GM12878 (cell line): ENCODE measurements at regions not wholly inside any gene's neighbourhood (a gene's known extent, or its start where the extent isn't known, plus 50 kb on each side); places are given as distances from the start of the nearest gene placed in this dataset.

ENCODE experiments used
- ATAC-seq: fragments of 200-7000 bp; cut with Tn5 transposase; 3 replicates; pipeline ENCODE4 v1.9.1; 2020; ENCODE audit warnings: mild to moderate bottlenecking, moderate library complexity
- BruUV-seq: library from RNA; stranded (reverse); fragments of 400-500 nt; replicated peaks from 2 replicates; lab custom pipeline; 2021; lab: Mats Ljungman, UMichigan
- CTCF ChIA-PET: fragments of 300-600 bp; sonication (Branson Sonifier 250); formaldehyde crosslinking; extraction: SDS; loops from one replicate; lab custom pipeline; 2021; ENCODE audit warnings: inconsistent platforms; lab: Yijun Ruan, JAX
- POLR2A ChIA-PET: fragments of 350-600 bp; formaldehyde crosslinking; extraction: SDS; loops from one replicate; lab custom pipeline; 2021; ENCODE audit warnings: inconsistent platforms; lab: Charles Lee
- RAD21 ChIA-PET: fragments of 300-600 bp; sonication (Branson Sonifier 250); formaldehyde crosslinking; loops from one replicate; lab custom pipeline; 2023; ENCODE audit warnings: antibody characterized with exemption; ENCODE audit not compliant: unreplicated experiment; lab: Charles Lee
- SMC1A ChIA-PET: fragments of 300-600 bp; sonication (Branson Sonifier 250); formaldehyde crosslinking; loops from one replicate; lab custom pipeline; 2023; ENCODE audit not compliant: unreplicated experiment, uncharacterized antibody; lab: Charles Lee
- DNase-seq: peaks from one replicate; pipeline ENCODE4 v3.0.0-alpha.2; 2011; ENCODE audit warnings: low read depth, low spot score
- FAIRE-seq: peaks from 3 replicates; lab custom pipeline; 2011; peaks lifted over from hg19 to GRCh38; lab: Jason Lieb, UNC
- H2AFZ ChIP-seq: 2 replicates; pipeline ENCODE4 v1.6.0; 2011; ENCODE audit warnings: low read depth, low read length, control low read depth; ENCODE audit not compliant: control insufficient read depth
- H3K27ac ChIP-seq: 2 replicates; pipeline ENCODE4 v1.5.1; 2011; ENCODE audit warnings: control low read depth; ENCODE audit not compliant: control insufficient read depth, insufficient read depth
- H3K27me3 ChIP-seq, 2 experiments: replicated peaks in 1 of 2; 2 replicates each; pipeline versions ENCODE4 v1.6.0 to v1.6.1; 2011; ENCODE audit warnings: low read length in 1 of 2; ENCODE audit not compliant: control insufficient read depth in 2 of 2, insufficient read depth in 2 of 2
- H3K36me3 ChIP-seq, 2 experiments: 2 replicates each; pipeline ENCODE4 v1.5.1; 2011; ENCODE audit warnings: low read length in 1 of 2; ENCODE audit not compliant: control insufficient read depth in 2 of 2, insufficient read depth in 2 of 2
- H3K4me1 ChIP-seq: 2 replicates; pipeline ENCODE4 v1.6.1; 2011; ENCODE audit warnings: mild to moderate bottlenecking, low read length, moderate library complexity, mixed read lengths; ENCODE audit not compliant: control insufficient read depth, insufficient read depth
- H3K4me2 ChIP-seq: 2 replicates; pipeline ENCODE4 v1.6.0; 2011; ENCODE audit warnings: control low read depth; ENCODE audit not compliant: control insufficient read depth, insufficient read depth
- H3K4me3 ChIP-seq: fragments of 200-600 bp; sonication (generic); 2 replicates; pipeline ENCODE4 v1.5.1; 2016
- H3K79me2 ChIP-seq: 2 replicates; pipeline ENCODE4 v1.6.0; 2011; ENCODE audit warnings: low read length; ENCODE audit not compliant: control insufficient read depth, insufficient read depth
- H3K9ac ChIP-seq: 2 replicates; pipeline ENCODE4 v1.8.0; 2011; ENCODE audit warnings: low read length, control low read depth, mixed read lengths; ENCODE audit not compliant: control insufficient read depth, insufficient read depth
- H3K9me3 ChIP-seq: replicated peaks from 3 replicates; pipeline ENCODE4 v1.5.1; 2011; ENCODE audit warnings: mild to moderate bottlenecking, low read length; ENCODE audit not compliant: control insufficient read depth, insufficient read depth
- H4K20me1 ChIP-seq: 2 replicates; pipeline ENCODE4 v1.6.0; 2011; ENCODE audit not compliant: control insufficient read depth, insufficient read depth
- FOXM1 ChIP-seq: IDR thresholded peaks from 2 replicates; pipeline ENCODE4 v1.6.1; 2012; ENCODE audit warnings: low read depth, mild to moderate bottlenecking, inconsistent platforms, low read length, moderate library complexity
- HDAC6 ChIP-seq: fragments of 200-600 bp; sonication (generic); IDR thresholded peaks from one replicate; pipeline ENCODE4 v1.8.0; 2017; ENCODE audit warnings: antibody characterized with exemption; ENCODE audit not compliant: unreplicated experiment
- KAT2A ChIP-seq: conservative IDR thresholded peaks from 2 replicates; pipeline ENCODE4 v1.6.1; 2011; ENCODE audit warnings: low read depth, low read length; ENCODE audit not compliant: control insufficient read depth
- RB1 ChIP-seq: fragments of 450-650 bp; formaldehyde crosslinking; IDR thresholded peaks from 2 replicates; pipeline ENCODE4 v1.6.1; 2017; ENCODE audit warnings: mild to moderate bottlenecking, borderline replicate concordance
- SMAD1 ChIP-seq: fragments of 450-650 bp; IDR thresholded peaks from 2 replicates; pipeline ENCODE4 v1.6.1; 2018; ENCODE audit warnings: mild to moderate bottlenecking, low read depth; ENCODE audit not compliant: partially characterized antibody
- SRF ChIP-seq, 2 experiments: IDR thresholded peaks; 2 replicates each; pipeline ENCODE4 v1.6.1; 2011; ENCODE audit warnings: low read depth in 2 of 2, low read length in 2 of 2, mild to moderate bottlenecking in 1 of 2, moderate library complexity in 1 of 2
- USF2 ChIP-seq: IDR thresholded peaks from 2 replicates; pipeline ENCODE4 v1.6.1; 2011; ENCODE audit warnings: low read depth, low read length, improper control_type of control experiment, borderline replicate concordance
- WGBS: methylation state at CpG from one replicate; pipeline ENCODE4 v1.1.6; 2016; ENCODE audit warnings: low lambda C conversion rate; ENCODE audit not compliant: insufficient replicate concordance, insufficient coverage; ENCODE audit errors: missing lambda C conversion rate; 5-methylcytosine and 5-hydroxymethylcytosine counted together
- in situ Hi-C: fragments of 300-500 bp; cut with MboI; formaldehyde crosslinking; loops from 9 replicates; pipeline ENCODE4 v1.14.3; 2018; ENCODE audit warnings: mixed read lengths
- intact Hi-C: fragments of 100-400 bp; cut with micrococcal nuclease; formaldehyde crosslinking; loops from one replicate; pipeline ENCODE4 v1.14.2; 2022; ENCODE audit not compliant: unreplicated experiment
- TF ChIP-seq, protein P1 (sequence below): fragments of 450-650 bp; IDR thresholded peaks from 2 replicates; pipeline ENCODE4 v1.6.1; 2016; ENCODE audit warnings: mild to moderate bottlenecking
- TF ChIP-seq, protein P2 (sequence below): IDR thresholded peaks from 2 replicates; pipeline ENCODE4 v1.6.1; 2012; ENCODE audit warnings: improper control_type of control experiment, low read depth, low read length; ENCODE audit not compliant: insufficient replicate concordance
- TF ChIP-seq, protein P3 (sequence below): IDR thresholded peaks from 2 replicates; pipeline ENCODE4 v1.6.1; 2012; ENCODE audit warnings: low read depth, low read length, improper control_type of control experiment

GRCh38 chr7:127478461-127478860, 86.0 kb upstream of the ZNF800 start:
- 15% methylated on average over 2 of the region's 2 CpGs for WGBS
- ATAC-seq (no peak), DNase-seq (no peak), FAIRE-seq (no peak)
- Histone ChIP-seq H3K4me1 (no peaks in the 10 kb centered on the region), H3K4me2 (no peak overlapping the region), H3K79me2 (no peaks in the 10 kb centered on the region), H4K20me1 (no peaks in the 10 kb centered on the region), H3K27ac (no peak overlapping the region), H3K9me3 (no peaks in the 10 kb centered on the region), H2AFZ (no peak overlapping the region), H3K27me3 (no peaks in the 10 kb centered on the region; a peak in 1 of 4 replicates), H3K4me3 (no peak overlapping the region), H3K9ac (no peak overlapping the region), H3K36me3 (no peaks in the 10 kb centered on the region)
- intact Hi-C loops, result no loop called here
- TF ChIP-seq SRF (IDR thresholded peaks at IDR 0.05; ENCODE audit: low read depth in 2 of 2, low read length in 2 of 2) (no peak), HDAC6 (no peak), KAT2A (no peak), SMAD1 (no peak), RB1 (no peak), USF2 (no peak), FOXM1 (no peak)
- TF ChIP-seq, protein P1, sequence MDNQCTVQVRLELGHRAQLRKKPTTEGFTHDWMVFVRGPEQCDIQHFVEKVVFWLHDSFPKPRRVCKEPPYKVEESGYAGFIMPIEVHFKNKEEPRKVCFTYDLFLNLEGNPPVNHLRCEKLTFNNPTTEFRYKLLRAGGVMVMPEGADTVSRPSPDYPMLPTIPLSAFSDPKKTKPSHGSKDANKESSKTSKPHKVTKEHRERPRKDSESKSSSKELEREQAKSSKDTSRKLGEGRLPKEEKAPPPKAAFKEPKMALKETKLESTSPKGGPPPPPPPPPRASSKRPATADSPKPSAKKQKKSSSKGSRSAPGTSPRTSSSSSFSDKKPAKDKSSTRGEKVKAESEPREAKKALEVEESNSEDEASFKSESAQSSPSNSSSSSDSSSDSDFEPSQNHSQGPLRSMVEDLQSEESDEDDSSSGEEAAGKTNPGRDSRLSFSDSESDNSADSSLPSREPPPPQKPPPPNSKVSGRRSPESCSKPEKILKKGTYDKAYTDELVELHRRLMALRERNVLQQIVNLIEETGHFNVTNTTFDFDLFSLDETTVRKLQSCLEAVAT, result no peak
- TF ChIP-seq, protein P2, sequence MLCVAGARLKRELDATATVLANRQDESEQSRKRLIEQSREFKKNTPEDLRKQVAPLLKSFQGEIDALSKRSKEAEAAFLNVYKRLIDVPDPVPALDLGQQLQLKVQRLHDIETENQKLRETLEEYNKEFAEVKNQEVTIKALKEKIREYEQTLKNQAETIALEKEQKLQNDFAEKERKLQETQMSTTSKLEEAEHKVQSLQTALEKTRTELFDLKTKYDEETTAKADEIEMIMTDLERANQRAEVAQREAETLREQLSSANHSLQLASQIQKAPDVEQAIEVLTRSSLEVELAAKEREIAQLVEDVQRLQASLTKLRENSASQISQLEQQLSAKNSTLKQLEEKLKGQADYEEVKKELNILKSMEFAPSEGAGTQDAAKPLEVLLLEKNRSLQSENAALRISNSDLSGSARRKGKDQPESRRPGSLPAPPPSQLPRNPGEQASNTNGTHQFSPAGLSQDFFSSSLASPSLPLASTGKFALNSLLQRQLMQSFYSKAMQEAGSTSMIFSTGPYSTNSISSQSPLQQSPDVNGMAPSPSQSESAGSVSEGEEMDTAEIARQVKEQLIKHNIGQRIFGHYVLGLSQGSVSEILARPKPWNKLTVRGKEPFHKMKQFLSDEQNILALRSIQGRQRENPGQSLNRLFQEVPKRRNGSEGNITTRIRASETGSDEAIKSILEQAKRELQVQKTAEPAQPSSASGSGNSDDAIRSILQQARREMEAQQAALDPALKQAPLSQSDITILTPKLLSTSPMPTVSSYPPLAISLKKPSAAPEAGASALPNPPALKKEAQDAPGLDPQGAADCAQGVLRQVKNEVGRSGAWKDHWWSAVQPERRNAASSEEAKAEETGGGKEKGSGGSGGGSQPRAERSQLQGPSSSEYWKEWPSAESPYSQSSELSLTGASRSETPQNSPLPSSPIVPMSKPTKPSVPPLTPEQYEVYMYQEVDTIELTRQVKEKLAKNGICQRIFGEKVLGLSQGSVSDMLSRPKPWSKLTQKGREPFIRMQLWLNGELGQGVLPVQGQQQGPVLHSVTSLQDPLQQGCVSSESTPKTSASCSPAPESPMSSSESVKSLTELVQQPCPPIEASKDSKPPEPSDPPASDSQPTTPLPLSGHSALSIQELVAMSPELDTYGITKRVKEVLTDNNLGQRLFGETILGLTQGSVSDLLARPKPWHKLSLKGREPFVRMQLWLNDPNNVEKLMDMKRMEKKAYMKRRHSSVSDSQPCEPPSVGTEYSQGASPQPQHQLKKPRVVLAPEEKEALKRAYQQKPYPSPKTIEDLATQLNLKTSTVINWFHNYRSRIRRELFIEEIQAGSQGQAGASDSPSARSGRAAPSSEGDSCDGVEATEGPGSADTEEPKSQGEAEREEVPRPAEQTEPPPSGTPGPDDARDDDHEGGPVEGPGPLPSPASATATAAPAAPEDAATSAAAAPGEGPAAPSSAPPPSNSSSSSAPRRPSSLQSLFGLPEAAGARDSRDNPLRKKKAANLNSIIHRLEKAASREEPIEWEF, result no peak
- TF ChIP-seq, protein P3, sequence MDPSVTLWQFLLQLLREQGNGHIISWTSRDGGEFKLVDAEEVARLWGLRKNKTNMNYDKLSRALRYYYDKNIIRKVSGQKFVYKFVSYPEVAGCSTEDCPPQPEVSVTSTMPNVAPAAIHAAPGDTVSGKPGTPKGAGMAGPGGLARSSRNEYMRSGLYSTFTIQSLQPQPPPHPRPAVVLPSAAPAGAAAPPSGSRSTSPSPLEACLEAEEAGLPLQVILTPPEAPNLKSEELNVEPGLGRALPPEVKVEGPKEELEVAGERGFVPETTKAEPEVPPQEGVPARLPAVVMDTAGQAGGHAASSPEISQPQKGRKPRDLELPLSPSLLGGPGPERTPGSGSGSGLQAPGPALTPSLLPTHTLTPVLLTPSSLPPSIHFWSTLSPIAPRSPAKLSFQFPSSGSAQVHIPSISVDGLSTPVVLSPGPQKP, result no peak
- BruUV-seq, result no TSS peak
- ChIA-PET POLR2A (no interaction called here), RAD21 (no interaction called here), CTCF (no interaction called here), SMC1A (interaction anchor here (1.6 kb wide), 1 partner anchor 12 kb away, joined by 5 read pairs; no protein-coding TSS in a partner anchor)
- in situ Hi-C loops, result no loop called here
